Endothelial cell of umbilical vein (primary cell): ENCODE measurements at regions not wholly inside any gene's neighbourhood (a gene's known extent, or its start where the extent isn't known, plus 50 kb on each side); places are given as distances from the start of the nearest gene placed in this dataset.

Experiments used
- BruUV-seq: library from RNA; stranded (reverse); fragments of 400-500 nt; replicated peaks from 2 replicates; lab custom pipeline; 2021; lab: Mats Ljungman, UMichigan
- CTCF ChIA-PET: fragments of 300-600, 350-600 bp; sonication (Branson Sonifier 250); formaldehyde crosslinking; loops from one replicate; lab custom pipeline; 2021; ENCODE audit warnings: antibody characterized with exemption, inconsistent platforms; lab: Charles Lee
- POLR2A ChIA-PET: fragments of 300-600, 350-600 bp; sonication (Branson Sonifier 250); formaldehyde crosslinking; loops from one replicate; lab custom pipeline; 2021; ENCODE audit warnings: antibody characterized with exemption, inconsistent platforms; lab: Charles Lee
- DNase-seq: peaks from one replicate; pipeline ENCODE4 v3.0.0-alpha.2; 2011; ENCODE audit warnings: low read depth, low spot score
- FAIRE-seq: peaks from 2 replicates; lab custom pipeline; 2011; peaks lifted over from hg19 to GRCh38; lab: Jason Lieb, UNC
- H2AFZ ChIP-seq: 2 replicates; pipeline ENCODE4 v1.6.0; 2012; ENCODE audit warnings: low read depth, low read length, control low read depth, inconsistent platforms
- H3K27ac ChIP-seq: 2 replicates; pipeline ENCODE4 v1.5.1; 2011; ENCODE audit warnings: low read depth, mild to moderate bottlenecking, control low read depth, low read length, moderate library complexity; ENCODE audit not compliant: insufficient read depth
- H3K27me3 ChIP-seq, 2 experiments: 2 replicates each; pipeline versions ENCODE4 v1.6.0 to v1.6.1; 2011; ENCODE audit warnings: low read length in 2 of 2, mixed read lengths in 1 of 2; ENCODE audit not compliant: control insufficient read depth in 2 of 2, insufficient read depth in 2 of 2
- H3K36me3 ChIP-seq, 2 experiments: 2 replicates in 1 of 2; 3 replicates in 1 of 2; pipeline ENCODE4 v1.5.1; 2011; ENCODE audit warnings: low read length in 2 of 2, mild to moderate bottlenecking in 1 of 2, moderate library complexity in 1 of 2; ENCODE audit not compliant: control insufficient read depth in 2 of 2, insufficient read depth in 2 of 2; ENCODE audit errors: extremely low read depth in 1 of 2
- H3K4me1 ChIP-seq: 3 replicates; pipeline ENCODE4 v1.5.1; 2011; ENCODE audit warnings: mild to moderate bottlenecking, low read length; ENCODE audit not compliant: control insufficient read depth, insufficient read depth; ENCODE audit errors: extremely low read depth
- H3K4me2 ChIP-seq: 2 replicates; pipeline ENCODE4 v1.6.1; 2011; ENCODE audit warnings: low read length, control low read depth, mixed read lengths; ENCODE audit not compliant: insufficient read depth
- H3K4me3 ChIP-seq, 3 experiments: fragments of 200-600 bp in 1 of 3; sonication (generic), shearing (Covaris generic) in 1 of 3; replicated peaks in 1 of 3; 2 replicates each; pipeline ENCODE4 v1.5.1; 2011 to 2016; ENCODE audit warnings: control low read depth in 3 of 3, low read length in 3 of 3, mild to moderate bottlenecking in 2 of 3, inconsistent platforms in 1 of 3, low read depth in 1 of 3, moderate library complexity in 1 of 3; ENCODE audit not compliant: insufficient read depth in 1 of 3
- H3K79me2 ChIP-seq: 2 replicates; pipeline ENCODE4 v1.6.0; 2012; ENCODE audit warnings: low read length, inconsistent platforms; ENCODE audit not compliant: control insufficient read depth, insufficient read depth
- H3K9ac ChIP-seq: replicated peaks from 2 replicates; pipeline ENCODE3; 2011; ENCODE audit warnings: low read length, control low read depth; ENCODE audit not compliant: insufficient read depth; ENCODE audit errors: extremely low read depth
- H3K9me1 ChIP-seq: replicated peaks from 3 replicates; pipeline ENCODE4 v1.6.0; 2011; ENCODE audit warnings: mild to moderate bottlenecking, low read length; ENCODE audit not compliant: control insufficient read depth, insufficient read depth; ENCODE audit errors: extremely low read depth
- H3K9me3 ChIP-seq: replicated peaks from 2 replicates; pipeline ENCODE4 v1.5.1; 2012; ENCODE audit warnings: low read length, inconsistent platforms; ENCODE audit not compliant: control insufficient read depth, insufficient read depth
- H4K20me1 ChIP-seq: replicated peaks from 2 replicates; pipeline ENCODE3; 2011; ENCODE audit warnings: mild to moderate bottlenecking, low read length; ENCODE audit not compliant: control insufficient read depth, insufficient read depth; ENCODE audit errors: extremely low read depth
- CTCF ChIP-seq, 2 donors: IDR thresholded peaks; 1 replicate in 1 of 2; 2 replicates in 1 of 2; pipeline ENCODE4 v1.5.1; 2011; ENCODE audit warnings: low read length in 2 of 2, mild to moderate bottlenecking in 2 of 2, moderate library complexity in 2 of 2, control low read depth in 1 of 2, inconsistent platforms in 1 of 2, low read depth in 1 of 2; ENCODE audit not compliant: insufficient read depth in 1 of 2; ENCODE audit errors: extremely low read depth in 1 of 2
- EZH2 ChIP-seq: IDR thresholded peaks from 2 replicates; pipeline ENCODE4 v1.6.1; 2012; ENCODE audit warnings: borderline replicate concordance, low read depth, mild to moderate bottlenecking, moderate library complexity, low read length, inconsistent platforms; ENCODE audit not compliant: severe bottlenecking
- FOS ChIP-seq: IDR thresholded peaks from 2 replicates; pipeline ENCODE4 v1.6.1; 2011; ENCODE audit warnings: mild to moderate bottlenecking, low read length, moderate library complexity, borderline replicate concordance; ENCODE audit not compliant: insufficient read depth
- GATA2 ChIP-seq: IDR thresholded peaks from 2 replicates; pipeline ENCODE4 v1.7.0; 2011; ENCODE audit warnings: low read depth, mild to moderate bottlenecking, moderate library complexity, mixed read lengths, low read length; ENCODE audit not compliant: insufficient read length, insufficient read depth
- JUN ChIP-seq: IDR thresholded peaks from 2 replicates; pipeline ENCODE4 v1.6.1; 2011; ENCODE audit warnings: borderline replicate concordance, low read depth; ENCODE audit not compliant: insufficient read length, insufficient read depth
- MAX ChIP-seq: IDR thresholded peaks from 2 replicates; pipeline ENCODE4 v1.6.1; 2011; ENCODE audit not compliant: insufficient read depth, insufficient read length
- MYC ChIP-seq: IDR thresholded peaks from one replicate; pipeline ENCODE4 v1.6.1; 2011; ENCODE audit warnings: mild to moderate bottlenecking, low read depth, low read length
- POLR2A ChIP-seq: IDR thresholded peaks from 2 replicates; pipeline ENCODE4 v1.6.1; 2012; ENCODE audit warnings: low read depth, mild to moderate bottlenecking, control low read depth, low read length
- POLR2AphosphoS5 ChIP-seq: IDR thresholded peaks from 2 replicates; pipeline ENCODE4 v1.6.1; 2012; ENCODE audit warnings: low read depth, mild to moderate bottlenecking, control low read depth, low read length, moderate library complexity; ENCODE audit not compliant: insufficient read depth
- dilution Hi-C: fragments of 300-500 bp; cut with MboI; formaldehyde crosslinking; loops from one replicate; pipeline ENCODE4 v1.15.0; 2019; ENCODE audit warnings: low sequenced_read_pairs; ENCODE audit not compliant: extremely low pct_ligation_motif_present
- intact Hi-C: fragments of 100-400 bp; cut with micrococcal nuclease; formaldehyde crosslinking; loops from one replicate; pipeline ENCODE4 v1.10.0; 2022

- H3K4me3 ChIP-seq, result no peak overlapping the region
- DNase-seq (no peak), FAIRE-seq (no peak)
- H3K9me1 ChIP-seq, result no peaks in the 10 kb centered on the region
- no peak overlapping the region for H3K9ac ChIP-seq
- H3K36me3 ChIP-seq, result no peaks in the 10 kb centered on the region
- H3K9me3 ChIP-seq, result peaks cover 2% of the 10 kb centered on the region
- no TSS peak for BruUV-seq
- H4K20me1 ChIP-seq, result no peaks in the 10 kb centered on the region
- dilution Hi-C loops, result no loop called here
- CTCF ChIA-PET, result no interaction called here
- H2AFZ ChIP-seq, result no peak overlapping the region
- no peaks in the 10 kb centered on the region for H3K79me2 ChIP-seq
- TF ChIP-seq POLR2AphosphoS5, result no peak
- no peak for TF ChIP-seq EZH2
- TF ChIP-seq CTCF (IDR thresholded peaks at IDR 0.05; ENCODE audit: extremely low read depth in 1 of 2, insufficient read depth in 1 of 2, low read depth in 1 of 2, low read length in 2 of 2), result no peak
- TF ChIP-seq POLR2A, result no peak
- no peak for TF ChIP-seq GATA2
- no peak for TF ChIP-seq JUN
- TF ChIP-seq FOS, result no peak
- TF ChIP-seq MYC, result no peak
- TF ChIP-seq MAX, result no peak
- H3K27me3 ChIP-seq, result no peaks in the 10 kb centered on the region
- POLR2A ChIA-PET, result no interaction called here
- H3K4me1 ChIP-seq, result no peaks in the 10 kb centered on the region
- no peak overlapping the region for H3K27ac ChIP-seq
- intact Hi-C loops, result no loop called here
- H3K4me2 ChIP-seq, result no peak overlapping the region
Measured at GRCh38 chr4:62928483-62928882, 1480.8 kb downstream of the TECRL start.
